ENCODE measurements at regions not wholly inside any gene's neighbourhood (a gene's known extent, or its start where the extent isn't known, plus 50 kb on each side); places are given as distances from the start of the nearest gene placed in this dataset.
A peak's percentile ranks its signal among the peaks of the same experiment; 100 is the strongest.

DNA sequence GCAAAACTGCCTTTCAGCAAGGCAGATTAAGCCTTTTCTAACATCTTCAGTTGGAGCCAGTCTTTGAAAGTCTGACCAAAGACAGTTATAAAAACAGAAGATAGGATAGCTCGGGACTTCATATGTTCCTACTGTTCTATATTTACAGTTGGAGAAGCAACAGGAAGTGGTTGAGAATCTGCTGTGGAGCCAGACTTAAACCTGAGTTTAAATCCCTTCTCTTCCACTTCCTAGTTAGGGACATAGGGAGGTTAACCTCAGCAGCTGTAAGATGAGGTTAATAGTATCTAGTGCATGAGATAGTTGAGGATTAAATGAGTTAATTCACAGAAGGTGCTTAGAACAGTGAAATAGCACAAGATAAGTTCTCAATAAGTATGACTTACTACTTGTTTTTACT is 84.5 kb upstream of the FREM1 start:
- TF ChIP-seq, protein P1, sequence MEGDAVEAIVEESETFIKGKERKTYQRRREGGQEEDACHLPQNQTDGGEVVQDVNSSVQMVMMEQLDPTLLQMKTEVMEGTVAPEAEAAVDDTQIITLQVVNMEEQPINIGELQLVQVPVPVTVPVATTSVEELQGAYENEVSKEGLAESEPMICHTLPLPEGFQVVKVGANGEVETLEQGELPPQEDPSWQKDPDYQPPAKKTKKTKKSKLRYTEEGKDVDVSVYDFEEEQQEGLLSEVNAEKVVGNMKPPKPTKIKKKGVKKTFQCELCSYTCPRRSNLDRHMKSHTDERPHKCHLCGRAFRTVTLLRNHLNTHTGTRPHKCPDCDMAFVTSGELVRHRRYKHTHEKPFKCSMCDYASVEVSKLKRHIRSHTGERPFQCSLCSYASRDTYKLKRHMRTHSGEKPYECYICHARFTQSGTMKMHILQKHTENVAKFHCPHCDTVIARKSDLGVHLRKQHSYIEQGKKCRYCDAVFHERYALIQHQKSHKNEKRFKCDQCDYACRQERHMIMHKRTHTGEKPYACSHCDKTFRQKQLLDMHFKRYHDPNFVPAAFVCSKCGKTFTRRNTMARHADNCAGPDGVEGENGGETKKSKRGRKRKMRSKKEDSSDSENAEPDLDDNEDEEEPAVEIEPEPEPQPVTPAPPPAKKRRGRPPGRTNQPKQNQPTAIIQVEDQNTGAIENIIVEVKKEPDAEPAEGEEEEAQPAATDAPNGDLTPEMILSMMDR (conservative IDR thresholded peaks at IDR 0.05; ENCODE audit: low read depth, low read length) = no peak
- TF ChIP-seq EZH2 (IDR thresholded peaks at IDR 0.05; ENCODE audit: borderline replicate concordance, low read depth, low read length, poor library complexity, severe bottlenecking) = no peak
- no peak overlapping the region for H3K4me3 ChIP-seq (ENCODE audit: low read depth, low read length, poor library complexity, severe bottlenecking)
- POLR2A ChIA-PET (ENCODE audit: low non-redundant PET) = no interaction called here
- DNase-seq (ENCODE audit: low spot score) = no peak
- H3K36me3 ChIP-seq (ENCODE audit: insufficient read depth, low read length, poor library complexity, severe bottlenecking) = no peaks in the 10 kb centered on the region
- intact Hi-C loops (cut with micrococcal nuclease; ENCODE audit: unreplicated experiment) = loop anchor here (5.0 to 10.0 kb wide), 2 partner anchors 67 to 140 kb away; no protein-coding TSS in a partner anchor
- CTCF ChIA-PET = no interaction called here
- BruUV-seq (replicated peaks) = no TSS peak
- no peaks in the 10 kb centered on the region for H3K27me3 ChIP-seq (replicated peaks; ENCODE audit: insufficient read depth, low read depth, low read length, poor library complexity)
- H3K9me3 ChIP-seq (ENCODE audit: low read depth, low read length, poor library complexity, severe bottlenecking) = no peaks in the 10 kb centered on the region
- no peaks in the 10 kb centered on the region for H3K4me1 ChIP-seq (ENCODE audit: insufficient read depth, low read length, poor library complexity, severe bottlenecking)
- H3K27ac ChIP-seq (ENCODE audit: low read depth, low read length, poor library complexity, severe bottlenecking) = peak overlapping the region; percentile 96

DNA sequence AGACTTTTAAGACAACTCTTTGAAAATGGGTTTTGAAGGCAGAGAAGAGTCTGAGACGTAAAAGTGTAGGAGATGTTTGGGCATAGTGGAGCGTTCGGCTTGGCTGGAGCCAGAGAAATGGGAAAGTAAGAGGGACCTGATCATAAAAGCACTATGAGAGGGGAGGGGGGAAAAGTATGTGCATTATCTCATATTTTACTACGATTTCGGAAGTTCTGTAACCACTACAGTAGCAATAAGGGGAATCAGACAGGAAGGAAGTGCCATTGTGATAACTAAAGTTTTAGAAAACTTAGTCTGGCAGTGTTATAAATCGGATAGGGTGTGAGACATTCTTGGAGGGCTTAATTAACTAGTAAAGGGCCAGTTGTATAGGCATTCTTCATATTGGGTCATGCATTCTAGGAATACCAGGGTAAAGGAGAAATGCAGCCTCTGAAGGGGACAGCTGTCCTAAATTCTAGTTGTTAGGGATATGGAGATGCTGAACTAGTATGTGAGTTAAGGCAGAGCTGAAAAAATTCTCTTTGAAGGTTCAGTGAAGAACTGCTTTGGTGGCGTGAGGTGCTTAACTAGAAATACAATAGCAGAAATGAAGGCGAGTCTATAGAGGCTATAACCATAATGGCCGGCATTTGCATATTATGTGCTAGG is 83.8 kb upstream of the FREM1 start:
- Histone ChIP-seq H3K9me3 (ENCODE audit: low read depth, low read length, poor library complexity, severe bottlenecking) (no peaks in the 10 kb centered on the region), H3K27ac (ENCODE audit: low read depth, low read length, poor library complexity, severe bottlenecking) (peak overlapping the region; percentile 96), H3K4me3 (ENCODE audit: low read depth, low read length, poor library complexity, severe bottlenecking) (peak overlapping the region; percentile 56), H3K27me3 (replicated peaks; ENCODE audit: insufficient read depth, low read depth, low read length, poor library complexity) (no peaks in the 10 kb centered on the region), H3K36me3 (ENCODE audit: insufficient read depth, low read length, poor library complexity, severe bottlenecking) (no peaks in the 10 kb centered on the region), H3K4me1 (ENCODE audit: insufficient read depth, low read length, poor library complexity, severe bottlenecking) (no peaks in the 10 kb centered on the region)
- CTCF ChIA-PET = no interaction called here
- TF ChIP-seq, protein P1 (conservative IDR thresholded peaks at IDR 0.05; ENCODE audit: low read depth, low read length) = no peak
- no peak for TF ChIP-seq EZH2 (IDR thresholded peaks at IDR 0.05; ENCODE audit: borderline replicate concordance, low read depth, low read length, poor library complexity, severe bottlenecking)
- DNase-seq (ENCODE audit: low spot score) = peak; percentile 64
- intact Hi-C loops (cut with micrococcal nuclease; ENCODE audit: unreplicated experiment) = loop anchor here (5.0 to 10.0 kb wide), 2 partner anchors 67 to 141 kb away; no protein-coding TSS in a partner anchor
- BruUV-seq (replicated peaks) = TSS peak; percentile 65
- POLR2A ChIA-PET (ENCODE audit: low non-redundant PET) = no interaction called here

DNA sequence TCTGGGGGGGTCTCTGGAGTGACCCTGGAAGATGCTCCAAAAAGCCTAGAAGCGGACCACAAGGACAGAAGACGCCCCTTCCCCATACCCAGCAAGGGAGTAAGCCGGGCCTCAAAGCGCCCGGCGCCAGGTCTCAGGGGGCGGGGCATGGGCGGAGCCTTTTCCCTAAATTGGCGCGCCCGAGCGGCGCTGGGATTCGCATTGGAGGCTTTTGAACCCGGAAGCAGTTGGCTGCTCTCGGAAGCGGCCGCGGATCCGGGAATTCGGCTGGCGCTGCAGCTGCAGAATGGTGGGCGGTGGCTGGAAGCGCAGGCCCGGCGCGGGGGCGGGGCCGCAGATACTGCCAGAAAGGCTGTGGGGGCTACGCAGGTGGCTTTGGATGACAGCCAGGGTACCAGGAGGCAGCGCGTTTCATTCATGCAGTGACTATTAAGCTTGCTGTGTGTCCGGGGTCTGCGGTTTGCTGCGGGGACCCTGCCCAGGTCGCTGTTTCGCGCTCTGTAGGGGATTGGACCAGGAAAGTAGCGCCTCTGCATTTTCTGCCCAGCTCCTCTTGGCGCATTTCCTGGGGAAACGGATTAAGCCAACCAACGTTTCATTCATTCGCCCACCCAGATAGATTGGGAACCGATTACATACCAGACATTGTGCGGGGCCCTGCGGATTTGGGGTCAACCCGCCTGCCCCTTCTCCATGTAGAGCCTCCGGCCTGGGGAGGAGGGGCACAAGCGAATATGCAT is 83.0 kb upstream of the FREM1 start:
- peak; percentile 94 for DNase-seq (ENCODE audit: low spot score)
- peak overlapping the region; percentile 96 for H3K27ac ChIP-seq (ENCODE audit: low read depth, low read length, poor library complexity, severe bottlenecking)
- no peaks in the 10 kb centered on the region for H3K36me3 ChIP-seq (ENCODE audit: insufficient read depth, low read length, poor library complexity, severe bottlenecking)
- BruUV-seq (replicated peaks) = no TSS peak
- intact Hi-C loops (cut with micrococcal nuclease; ENCODE audit: unreplicated experiment) = loop anchor here (5.0 to 10.0 kb wide), 2 partner anchors 66 to 142 kb away; no protein-coding TSS in a partner anchor
- H3K9me3 ChIP-seq (ENCODE audit: low read depth, low read length, poor library complexity, severe bottlenecking) = no peaks in the 10 kb centered on the region
- peak overlapping the region; percentile 56 for H3K4me3 ChIP-seq (ENCODE audit: low read depth, low read length, poor library complexity, severe bottlenecking)
- no peaks in the 10 kb centered on the region for H3K4me1 ChIP-seq (ENCODE audit: insufficient read depth, low read length, poor library complexity, severe bottlenecking)
- H3K27me3 ChIP-seq (replicated peaks; ENCODE audit: insufficient read depth, low read depth, low read length, poor library complexity) = no peaks in the 10 kb centered on the region
- CTCF ChIA-PET = no interaction called here
- POLR2A ChIA-PET (ENCODE audit: low non-redundant PET) = no interaction called here
- TF ChIP-seq EZH2 (IDR thresholded peaks at IDR 0.05; ENCODE audit: borderline replicate concordance, low read depth, low read length, poor library complexity, severe bottlenecking) = no peak
- TF ChIP-seq, protein P1 (conservative IDR thresholded peaks at IDR 0.05; ENCODE audit: low read depth, low read length) = no peak

All from A673 (cell line).